ENCODE measurements at regions not wholly inside any gene's neighbourhood (a gene's known extent, or its start where the extent isn't known, plus 50 kb on each side); places are given as distances from the start of the nearest gene placed in this dataset.

- no peak overlapping the region for H3K4me3 ChIP-seq (ENCODE audit: low read depth, low read length)
- no peak for TF ChIP-seq CTCF (conservative IDR thresholded peaks at IDR 0.05; ENCODE audit: low read depth, low read length)
- DNase-seq (ENCODE audit: low read depth) = no peak
Observed at GRCh38 chr6:51365566-51365965, 546.9 kb downstream of the TFAP2B start.

DNA sequence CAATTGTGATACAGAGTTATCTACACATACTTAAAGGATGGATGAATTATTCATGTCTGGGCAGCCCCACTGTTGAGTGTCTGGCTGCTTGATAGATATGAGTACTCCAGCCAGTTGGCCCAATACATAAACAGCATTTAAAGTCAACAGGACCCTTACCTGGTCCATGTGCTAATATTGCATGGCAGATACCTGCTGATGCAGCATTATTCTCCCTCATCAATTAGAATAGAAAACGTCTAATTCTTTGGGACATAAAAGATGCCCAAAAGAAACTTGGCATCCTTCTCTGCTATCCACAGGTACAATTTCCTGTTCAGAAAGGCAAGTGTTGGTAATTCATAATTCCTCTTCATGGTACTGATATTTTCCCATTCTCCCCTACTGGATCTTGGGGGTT is 550.8 kb downstream of the TFAP2B start:
- no peak overlapping the region for H3K4me3 ChIP-seq (ENCODE audit: low read depth, low read length)
- DNase-seq (ENCODE audit: low read depth) = no peak
- TF ChIP-seq CTCF (conservative IDR thresholded peaks at IDR 0.05; ENCODE audit: low read depth, low read length) = no peak

DNA sequence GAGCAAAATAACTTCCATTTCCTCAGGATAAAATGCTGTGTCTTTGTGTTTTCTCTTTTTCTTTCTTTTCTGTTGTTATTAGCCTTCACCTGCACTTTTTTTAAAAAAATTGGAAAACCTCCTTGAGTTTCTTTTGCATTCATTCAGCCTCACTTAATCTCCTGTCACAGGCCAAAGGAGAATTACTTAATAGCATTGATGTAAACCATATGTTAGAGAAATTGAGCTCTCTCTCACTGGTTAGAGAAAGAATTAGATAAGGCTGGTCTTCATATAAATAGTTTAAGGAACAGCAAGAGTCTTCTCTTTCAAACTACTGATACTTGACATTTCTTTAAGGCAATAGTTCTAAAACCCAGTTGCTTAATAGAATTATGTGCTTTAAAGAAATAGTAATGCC is 564.2 kb downstream of the TFAP2B start:
- no peak for TF ChIP-seq CTCF (conservative IDR thresholded peaks at IDR 0.05; ENCODE audit: low read depth, low read length)
- H3K4me3 ChIP-seq (ENCODE audit: low read depth, low read length) = no peak overlapping the region
- no peak for DNase-seq (ENCODE audit: low read depth)

DNA sequence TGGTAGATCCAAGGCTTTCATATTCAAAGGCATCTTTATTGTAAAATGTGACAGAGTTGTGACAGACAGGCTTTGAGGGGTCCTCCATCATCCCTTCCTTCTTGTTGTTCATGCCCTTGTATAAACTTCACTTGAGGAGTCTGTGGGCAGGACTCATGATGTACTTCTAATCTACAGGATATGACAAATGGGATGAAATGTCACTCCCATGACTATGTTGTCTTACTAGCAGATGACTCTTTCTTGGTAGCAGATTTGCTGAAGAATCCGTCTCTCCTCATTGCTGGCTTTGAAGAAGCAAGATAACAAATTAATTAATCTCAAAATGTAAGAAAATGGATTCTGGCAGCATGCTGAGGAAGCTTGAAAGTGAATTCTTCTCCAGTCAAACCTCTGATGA is 566.1 kb downstream of the TFAP2B start:
- H3K4me3 ChIP-seq (ENCODE audit: low read depth, low read length) = no peak overlapping the region
- no peak for TF ChIP-seq CTCF (conservative IDR thresholded peaks at IDR 0.05; ENCODE audit: low read depth, low read length)
- DNase-seq (ENCODE audit: low read depth) = no peak

GRCh38 chr6:51386347-51386836 is 567.7 kb downstream of the TFAP2B start:
- no peak for DNase-seq (ENCODE audit: low read depth)
- no peak for TF ChIP-seq CTCF (conservative IDR thresholded peaks at IDR 0.05; ENCODE audit: low read depth, low read length)
- no peak overlapping the region for H3K4me3 ChIP-seq (ENCODE audit: low read depth, low read length)

DNA sequence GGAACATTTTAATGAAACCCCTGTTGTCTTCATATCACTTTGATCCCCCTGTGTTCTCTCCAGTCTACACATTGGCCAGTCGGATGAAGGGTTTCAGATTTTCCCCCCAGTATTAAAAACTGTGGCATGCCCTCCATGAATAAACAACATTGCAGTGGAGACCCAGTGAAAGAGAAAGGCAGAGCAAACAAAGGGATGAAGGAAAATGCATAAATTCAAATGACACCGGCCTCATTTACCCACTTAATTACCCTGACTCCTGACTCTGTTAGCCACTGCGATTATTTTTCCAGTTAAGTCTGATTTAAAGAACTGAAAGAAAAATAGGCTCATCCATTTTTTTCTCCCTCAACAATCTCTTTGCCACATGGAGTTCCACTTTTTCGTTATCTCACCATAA is 569.2 kb downstream of the TFAP2B start:
- no peak for TF ChIP-seq CTCF (conservative IDR thresholded peaks at IDR 0.05; ENCODE audit: low read depth, low read length)
- no peak for DNase-seq (ENCODE audit: low read depth)

GRCh38 chr6:51394061-51394460 is 575.4 kb downstream of the TFAP2B start:
- DNase-seq (ENCODE audit: low read depth) = no peak
- H3K4me3 ChIP-seq (ENCODE audit: low read depth, low read length) = no peak overlapping the region
- no peak for TF ChIP-seq CTCF (conservative IDR thresholded peaks at IDR 0.05; ENCODE audit: low read depth, low read length)

More for the DNA sequence above, 569.2 kb downstream of the TFAP2B start:
- no peak overlapping the region for H3K4me3 ChIP-seq (ENCODE audit: low read depth, low read length)

All from choroid plexus epithelial cell (primary cell).